NCI-H1048 (cell line): ENCODE measurements at regions not wholly inside any gene's neighbourhood (a gene's known extent, or its start where the extent isn't known, plus 50 kb on each side); places are given as distances from the start of the nearest gene placed in this dataset.
"Not testable (repeated sequence)": the region's sequence is repeated elsewhere in the genome, so short reads cannot be mapped to it uniquely, and the experiment has no call there.

Source experiments
- DNase-seq: peaks from one replicate; lab custom pipeline; 2025; lab: John Stamatoyannopoulos, UW

- DNase-seq: no peak
These were observed 304.4 kb upstream of the SLC39A10 start for GRCh38 chr2:195352581-195352980.

- DNase-seq: no peak
These were observed 313.0 kb upstream of the SLC39A10 start for GRCh38 chr2:195343942-195344530.

GRCh38 chr2:195343540-195343939, 313.5 kb upstream of the SLC39A10 start:
- no peak for DNase-seq

DNA sequence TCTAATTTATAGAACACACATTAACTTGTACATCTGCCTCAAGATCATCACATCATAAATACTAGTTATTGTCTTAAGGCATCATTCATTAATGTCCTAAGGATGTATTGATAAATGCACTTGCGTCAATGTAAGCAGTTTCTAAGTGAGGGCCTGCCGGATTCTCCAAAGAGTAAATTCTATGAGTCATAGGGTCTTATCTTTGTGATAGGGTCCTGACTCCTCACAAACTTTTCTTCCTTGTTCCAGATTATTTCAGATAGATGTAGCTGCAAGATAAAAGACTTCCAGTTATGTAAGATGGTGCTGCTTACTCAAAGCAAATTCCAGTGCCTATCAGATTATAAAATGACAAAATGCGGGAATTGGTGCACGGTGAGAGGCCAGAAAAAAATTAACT, 315.0 kb upstream of the SLC39A10 start:
- DNase-seq: no peak

GRCh38 chr2:195338856-195339255, 318.2 kb upstream of the SLC39A10 start:
- DNase-seq: no peak

GRCh38 chr2:195337597-195337996, 319.4 kb upstream of the SLC39A10 start:
- DNase-seq: no peak

DNA sequence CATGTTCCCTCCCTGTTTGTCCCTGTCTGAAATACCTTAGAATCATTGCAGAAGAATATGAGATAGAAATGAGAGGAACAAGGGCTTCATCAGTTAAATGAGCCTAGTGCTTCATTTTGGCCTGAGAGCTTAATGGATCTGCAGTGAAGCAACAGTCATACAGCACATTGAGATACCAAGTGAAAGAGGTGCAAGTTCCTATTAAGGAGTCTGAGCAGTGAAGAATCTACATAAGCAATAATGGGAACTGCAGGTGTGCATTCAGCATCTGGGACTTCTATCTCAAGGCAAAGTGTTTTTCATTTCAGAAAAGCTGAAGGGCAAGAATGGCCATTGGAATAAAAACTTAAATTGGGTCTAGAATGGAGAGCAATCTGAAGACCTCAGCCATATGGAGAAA, 323.2 kb upstream of the SLC39A10 start:
- DNase-seq: no peak

DNA sequence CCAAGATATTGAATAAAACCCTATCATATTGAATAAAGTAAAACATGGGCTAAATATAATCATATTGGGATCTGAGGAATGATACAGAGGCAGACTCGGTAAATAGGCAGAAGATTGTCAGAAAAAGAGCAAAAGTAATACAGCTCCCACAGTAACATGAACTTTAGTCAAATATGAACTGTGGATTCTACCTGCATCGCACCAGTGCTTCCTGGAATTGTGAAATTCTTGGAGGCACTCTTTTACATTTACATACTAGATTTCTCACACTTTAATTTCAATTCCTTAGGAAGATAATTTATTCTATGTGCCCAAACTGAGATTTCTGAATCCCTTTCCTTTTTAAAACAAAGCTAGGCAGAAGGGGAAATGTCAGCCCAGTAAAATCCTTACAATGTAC, 325.1 kb upstream of the SLC39A10 start:
- DNase-seq: no peak

- DNase-seq: no peak
These were observed 325.9 kb upstream of the SLC39A10 start for GRCh38 chr2:195331129-195331528.

DNA sequence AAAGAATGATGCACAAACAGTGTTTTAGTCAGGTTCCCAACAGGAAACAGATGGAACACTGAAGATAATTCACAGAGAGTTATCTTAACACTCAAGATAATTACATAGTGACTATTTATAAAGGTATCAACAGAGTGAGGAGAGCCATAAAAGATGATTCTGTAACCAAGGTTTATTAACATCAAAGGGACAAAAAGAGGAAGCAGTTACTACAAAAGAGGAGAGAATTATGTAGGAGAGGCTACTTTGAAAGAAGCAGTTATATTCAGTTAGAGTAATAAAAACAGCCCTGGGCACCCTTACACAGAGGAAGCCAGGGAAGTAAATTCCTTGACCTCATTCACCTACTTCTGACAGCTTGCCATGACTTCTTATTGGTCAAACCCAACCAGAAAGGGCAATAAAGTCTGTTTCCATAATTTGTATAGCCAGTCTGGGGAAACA, 326.5 kb upstream of the SLC39A10 start:
- DNase-seq: no peak

DNA sequence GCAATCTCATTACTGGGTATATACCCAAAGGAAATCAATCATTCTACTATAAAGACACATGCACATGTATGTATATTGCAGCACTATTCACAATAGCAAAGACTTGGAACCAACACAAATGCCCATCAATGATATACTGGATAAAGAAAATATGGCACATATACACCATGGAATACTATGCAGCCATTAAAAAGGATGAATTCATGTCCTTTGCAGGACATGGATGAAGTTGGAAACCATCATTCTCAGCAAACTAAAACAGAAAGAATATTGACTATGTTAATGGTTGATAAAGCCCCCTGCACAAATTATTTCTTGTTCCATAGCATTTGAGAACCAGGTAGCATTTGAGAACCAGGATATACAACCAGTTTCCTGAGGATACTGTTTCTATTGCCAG, 327.2 kb upstream of the SLC39A10 start:
- not testable (repeated sequence) for DNase-seq

DNA sequence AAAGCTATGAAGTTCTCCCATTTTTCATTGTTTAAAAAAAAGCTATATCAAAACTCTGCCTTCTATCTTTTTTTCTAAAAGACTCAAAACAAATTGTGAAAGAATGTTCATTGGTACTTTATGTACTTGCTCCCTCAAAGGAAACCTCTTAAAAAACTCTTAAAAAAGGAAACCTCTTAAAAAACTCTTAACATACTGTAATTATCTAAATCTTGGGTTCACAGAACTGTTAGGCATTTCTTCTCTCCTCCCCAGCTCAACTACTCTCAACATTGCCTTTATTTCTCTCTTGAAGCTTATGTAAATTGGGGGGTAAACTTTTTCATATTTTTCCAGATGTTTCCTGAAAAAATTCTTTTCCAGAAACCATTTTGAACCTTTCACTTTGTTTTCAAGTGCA, 330.5 kb upstream of the SLC39A10 start:
- no peak for DNase-seq

DNA sequence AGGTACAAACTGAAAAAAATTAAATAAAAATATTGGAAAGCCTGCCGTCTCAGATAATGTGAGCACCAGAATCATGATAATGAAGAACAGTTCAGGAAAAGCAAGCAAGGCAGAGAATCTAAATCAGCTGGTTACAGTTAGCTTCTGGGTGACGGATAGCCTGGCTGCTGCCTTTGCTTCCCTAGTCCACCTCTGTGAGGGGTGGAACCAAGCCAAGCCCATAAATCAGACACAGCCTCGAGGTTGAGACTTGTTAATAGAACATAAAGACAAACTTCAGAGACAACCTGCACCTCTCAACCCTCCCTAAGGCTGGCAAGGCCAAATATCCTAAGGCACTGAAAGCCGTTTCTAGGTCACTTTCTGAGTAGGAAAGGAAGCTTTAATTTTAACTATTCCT, 334.7 kb upstream of the SLC39A10 start:
- DNase-seq: no peak

DNA sequence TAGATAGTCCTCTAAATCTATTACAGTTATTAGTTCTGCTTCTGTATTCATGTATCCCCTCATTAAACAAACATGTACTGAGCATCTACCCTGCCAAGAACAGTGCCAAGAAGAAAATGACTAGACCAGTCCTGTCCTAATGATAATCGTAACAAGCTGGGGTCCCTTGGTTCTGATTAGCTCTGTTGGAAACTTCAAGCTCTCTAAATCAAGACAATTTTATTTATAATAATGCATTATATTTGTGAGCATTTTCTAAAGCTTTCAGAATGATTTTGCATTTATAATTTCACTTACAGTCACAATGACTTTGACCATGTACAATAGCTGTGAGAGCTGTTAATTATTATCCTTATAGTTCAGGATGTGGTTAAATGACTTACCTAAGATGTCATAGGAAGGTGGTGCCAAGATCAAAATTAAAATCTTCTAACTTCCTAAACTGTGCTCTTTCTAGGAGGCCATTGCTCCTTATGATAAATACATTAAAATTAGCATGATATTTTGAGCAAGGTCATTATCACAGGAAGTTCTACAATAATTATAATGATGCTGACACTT, 336.5 kb upstream of the SLC39A10 start:
- no peak for DNase-seq

DNA sequence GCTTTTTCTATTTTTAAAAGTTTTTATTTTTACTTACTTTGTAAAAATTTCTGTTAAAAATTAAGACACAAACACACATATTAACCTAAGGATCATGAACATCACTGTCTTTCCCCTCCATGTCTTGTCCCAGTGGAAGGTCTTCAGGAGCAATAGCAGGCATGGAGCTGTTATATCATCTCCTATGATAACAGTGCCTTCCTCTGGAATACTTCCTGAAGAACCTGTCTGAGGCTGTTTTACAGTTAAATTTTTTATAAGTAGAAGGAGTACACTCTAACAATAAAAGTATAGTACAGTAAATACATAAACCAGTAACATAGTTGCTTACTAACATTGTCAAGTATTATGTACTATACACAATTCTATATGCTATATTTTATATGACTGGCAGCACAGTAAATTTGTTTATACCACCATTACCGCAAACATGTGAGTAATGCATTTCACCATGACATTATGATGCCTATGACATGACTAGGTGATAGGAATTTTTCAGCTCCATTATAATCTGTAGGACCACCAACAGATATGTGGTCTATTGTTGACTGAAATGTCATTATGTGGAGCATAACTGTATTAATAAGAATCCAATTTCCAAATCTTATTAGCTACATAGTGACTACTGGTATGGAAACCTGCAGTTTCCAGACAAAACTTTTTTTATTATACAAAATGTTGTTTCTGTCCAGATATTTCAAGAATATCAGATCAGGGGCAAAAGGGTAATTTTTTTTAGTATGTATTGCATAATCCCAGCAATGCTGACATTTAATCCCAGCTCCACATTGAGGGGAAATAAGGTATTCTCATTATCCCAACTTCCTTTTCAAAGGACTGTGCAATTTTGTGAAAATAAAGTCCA, 337.2 kb upstream of the SLC39A10 start:
- no peak for DNase-seq

- DNase-seq: no peak
These were observed 337.9 kb upstream of the SLC39A10 start for GRCh38 chr2:195319112-195319460.

- no peak for DNase-seq
These were observed 338.4 kb upstream of the SLC39A10 start for GRCh38 chr2:195318440-195319111.

DNA sequence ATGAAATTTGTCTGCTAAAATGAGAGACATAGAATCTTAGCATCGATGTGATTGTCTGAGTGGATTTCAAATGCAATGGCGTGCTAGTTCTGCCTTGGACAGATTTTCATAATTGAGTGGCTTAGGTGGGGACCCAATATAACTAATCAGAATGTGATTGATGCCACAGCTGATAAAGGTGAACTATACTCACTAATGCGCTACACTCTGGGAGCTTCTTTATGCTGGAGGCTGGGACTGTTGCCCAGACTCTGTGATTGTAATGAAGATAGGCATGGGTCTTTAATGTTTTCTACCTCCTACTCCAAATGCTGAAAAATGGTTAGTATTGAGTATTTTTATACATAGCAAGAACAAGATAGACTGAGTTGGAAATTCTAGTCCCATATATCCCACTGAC, 339.5 kb upstream of the SLC39A10 start:
- no peak for DNase-seq

- DNase-seq: no peak
These were observed 340.5 kb upstream of the SLC39A10 start for GRCh38 chr2:195316486-195316885.

DNA sequence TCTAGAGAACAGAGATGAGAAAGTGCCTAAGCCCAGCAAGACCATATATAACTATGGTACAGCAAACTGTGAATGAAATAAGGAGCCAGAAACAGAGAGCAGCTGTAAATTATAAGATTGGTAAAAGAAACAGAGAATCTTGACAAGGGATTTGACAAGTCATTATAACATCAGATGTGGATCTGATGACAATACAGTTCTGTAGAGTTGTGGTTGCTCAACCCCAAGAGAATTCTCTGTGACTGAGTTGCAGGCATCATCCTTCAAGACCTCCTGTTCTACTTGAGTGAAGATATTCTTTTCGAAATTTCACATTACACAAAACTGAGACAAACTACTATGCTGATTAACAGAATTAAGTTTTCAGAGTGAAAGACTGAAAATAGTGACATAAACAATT, 343.1 kb upstream of the SLC39A10 start:
- no peak for DNase-seq

DNA sequence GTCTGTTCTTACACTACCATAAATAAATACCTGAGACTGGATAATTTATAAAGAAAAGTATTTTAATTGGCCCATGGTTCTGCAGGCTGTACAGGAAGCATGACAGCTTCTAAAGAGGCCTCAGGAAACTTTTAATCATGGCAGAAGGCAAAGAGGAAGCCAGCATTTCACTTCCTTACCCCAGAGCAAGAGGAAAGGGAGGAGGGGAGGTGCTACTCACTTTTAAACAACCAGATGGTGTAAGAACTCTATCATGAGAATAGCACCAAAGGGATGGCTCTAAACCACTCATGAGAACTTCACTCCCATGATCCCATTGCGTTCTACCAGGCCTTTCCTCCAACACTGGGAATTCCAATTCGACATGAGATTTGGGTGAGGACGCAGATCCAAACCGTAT, 344.4 kb upstream of the SLC39A10 start:
- DNase-seq: no peak

GRCh38 chr2:195308163-195308562, 348.9 kb upstream of the SLC39A10 start:
- no peak for DNase-seq

DNA sequence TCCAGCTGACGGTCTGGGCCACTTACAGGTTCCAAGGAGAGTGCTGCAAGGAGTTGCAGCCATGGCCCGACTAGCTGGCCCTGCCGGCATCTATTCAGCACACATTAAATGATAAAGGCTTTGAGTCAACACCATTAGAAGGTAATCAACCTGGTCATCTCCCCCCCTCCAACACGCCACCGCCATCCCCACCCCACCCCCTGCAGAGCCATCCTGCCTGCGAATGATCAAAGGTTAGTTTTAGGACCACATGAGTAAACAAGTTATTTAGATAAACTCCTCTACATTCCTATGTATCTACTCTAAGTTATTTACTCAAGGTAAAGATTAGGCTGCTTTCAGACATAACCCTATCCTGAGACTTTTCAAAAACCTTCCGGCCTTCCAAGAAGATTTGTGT, 349.3 kb upstream of the SLC39A10 start:
- no peak for DNase-seq
